Cardiac muscle cell (in vitro differentiated cells and primary cell): ENCODE measurements at regions not wholly inside any gene's neighbourhood (a gene's known extent, or its start where the extent isn't known, plus 50 kb on each side); places are given as distances from the start of the nearest gene placed in this dataset.

Experiments
- DNase-seq, 2 donors: peaks; one replicate each; pipeline versions ENCODE4 v3.0.0 to v3.0.0-alpha.2; 2010 to 2017; ENCODE audit warnings: low read depth in 1 of 2, low spot score in 1 of 2
- H3K27ac ChIP-seq: fragments of 200-600 bp; sonication (generic); 2 replicates; pipeline ENCODE4 v1.5.1; 2016
- H3K27me3 ChIP-seq: fragments of 200-600 bp; sonication (generic); 2 replicates; pipeline ENCODE4 v1.6.0; 2016; ENCODE audit warnings: control low read depth
- H3K36me3 ChIP-seq: fragments of 200-600 bp; sonication (generic); 2 replicates; pipeline ENCODE4 v1.5.1; 2016; ENCODE audit warnings: control low read depth
- H3K4me1 ChIP-seq: fragments of 200-600 bp; sonication (generic); 2 replicates; pipeline ENCODE4 v1.8.1; 2017; ENCODE audit warnings: low read depth, mild to moderate bottlenecking, mixed run types
- H3K4me3 ChIP-seq: fragments of 200-600 bp; sonication (generic); 2 replicates; pipeline ENCODE4 v1.5.1; 2016; ENCODE audit warnings: mild to moderate bottlenecking
- H3K9me3 ChIP-seq: fragments of 200-600 bp; sonication (generic); 2 replicates; pipeline ENCODE4 v1.5.1; 2017; ENCODE audit warnings: low read depth, mild to moderate bottlenecking, control low read depth
- CTCF ChIP-seq: IDR thresholded peaks from 2 replicates; pipeline ENCODE4 v1.5.1; 2012; ENCODE audit warnings: low read depth, mild to moderate bottlenecking, low read length

- no peak overlapping the region for H3K27ac ChIP-seq
- peaks cover 21% of the 10 kb centered on the region for H3K27me3 ChIP-seq
- no peak for TF ChIP-seq CTCF
- H3K9me3 ChIP-seq = no peaks in the 10 kb centered on the region
- no peak overlapping the region for H3K4me3 ChIP-seq
- H3K4me1 ChIP-seq = peaks cover 4% of the 10 kb centered on the region
- DNase-seq = no peak
- H3K36me3 ChIP-seq = no peaks in the 10 kb centered on the region
Observed at GRCh38 chr14:96739200-96739910, 57.8 kb upstream of the VRK1 start.

GRCh38 chr14:96741151-96741977 is 55.8 kb upstream of the VRK1 start:
- Histone ChIP-seq H3K4me1 (no peaks in the 10 kb centered on the region), H3K9me3 (no peaks in the 10 kb centered on the region), H3K27me3 (peaks cover 23% of the 10 kb centered on the region), H3K4me3 (peak overlapping the region; percentile 12), H3K36me3 (no peaks in the 10 kb centered on the region), H3K27ac (no peak overlapping the region)
- peak; percentile 70 for TF ChIP-seq CTCF
- DNase-seq = peak; percentile 53 to 69

- Histone ChIP-seq H3K4me1 (peaks cover 3% of the 10 kb centered on the region), H3K4me3 (no peak overlapping the region), H3K9me3 (no peaks in the 10 kb centered on the region), H3K36me3 (no peaks in the 10 kb centered on the region), H3K27ac (no peak overlapping the region), H3K27me3 (peaks cover 23% of the 10 kb centered on the region)
- DNase-seq = no peak
- TF ChIP-seq CTCF = no peak
Observed at GRCh38 chr14:96744262-96744661, 52.9 kb upstream of the VRK1 start.

- DNase-seq = no peak
- H3K4me3 ChIP-seq = no peak overlapping the region
- H3K9me3 ChIP-seq = no peaks in the 10 kb centered on the region
- no peak overlapping the region for H3K27ac ChIP-seq
- no peak for TF ChIP-seq CTCF
- peaks cover 3% of the 10 kb centered on the region for H3K4me1 ChIP-seq
- peaks cover 17% of the 10 kb centered on the region for H3K27me3 ChIP-seq
- H3K36me3 ChIP-seq = no peaks in the 10 kb centered on the region
Observed at GRCh38 chr14:96745500-96746051, 51.6 kb upstream of the VRK1 start.

- H3K9me3 ChIP-seq = no peaks in the 10 kb centered on the region
- no peaks in the 10 kb centered on the region for H3K36me3 ChIP-seq
- DNase-seq = no peak
- peaks cover 15% of the 10 kb centered on the region for H3K27me3 ChIP-seq
- no peak overlapping the region for H3K27ac ChIP-seq
- peaks cover 3% of the 10 kb centered on the region for H3K4me1 ChIP-seq
- H3K4me3 ChIP-seq = no peak overlapping the region
- no peak for TF ChIP-seq CTCF
Observed at GRCh38 chr14:96746101-96746500, 51.1 kb upstream of the VRK1 start.
